GM19372 (cell line): ENCODE measurements at regions not wholly inside any gene's neighbourhood (a gene's known extent, or its start where the extent isn't known, plus 50 kb on each side); places are given as distances from the start of the nearest gene placed in this dataset.

Experiments
- ATAC-seq: cut with Tn5 transposase; IDR thresholded peaks from one replicate; pipeline ENCODE4 v1.9.1; 2021; ENCODE audit warnings: mild to moderate bottlenecking, low read depth, moderate library complexity; ENCODE audit not compliant: unreplicated experiment

DNA sequence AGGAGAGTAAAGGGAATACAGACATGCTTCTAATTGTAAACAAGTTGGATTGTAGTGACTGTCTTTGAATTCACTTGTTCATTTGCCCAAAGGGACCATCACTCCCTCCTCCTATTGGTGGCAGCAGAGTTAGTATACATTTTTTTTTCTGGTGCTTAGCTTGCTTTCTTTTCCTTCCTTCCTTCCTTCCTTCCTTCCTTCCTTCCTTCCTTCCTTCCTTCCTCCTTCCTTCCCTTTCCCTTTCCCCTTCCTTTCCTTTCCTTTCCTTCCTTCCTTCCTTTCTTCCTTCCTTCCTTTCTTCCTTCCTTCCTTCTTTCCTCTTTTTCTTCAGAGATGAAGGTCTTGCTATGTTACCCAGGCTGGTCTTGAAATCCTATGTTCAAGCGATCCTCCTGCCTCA lies 94.8 kb upstream of the ATP6AP2 start:
- no peak for ATAC-seq

- no peak for ATAC-seq
Observed at GRCh38 chrX:40485102-40485826, 95.5 kb upstream of the ATP6AP2 start.

- ATAC-seq = no peak
Observed at GRCh38 chrX:40484408-40485091, 96.2 kb upstream of the ATP6AP2 start.

- ATAC-seq = no peak
Observed at GRCh38 chrX:40483502-40483901, 97.3 kb upstream of the ATP6AP2 start.

GRCh38 chrX:40479777-40480318 lies 100.9 kb upstream of the ATP6AP2 start:
- no peak for ATAC-seq

- ATAC-seq = no peak
Observed at GRCh38 chrX:40478474-40479065, 102.2 kb upstream of the ATP6AP2 start.

DNA sequence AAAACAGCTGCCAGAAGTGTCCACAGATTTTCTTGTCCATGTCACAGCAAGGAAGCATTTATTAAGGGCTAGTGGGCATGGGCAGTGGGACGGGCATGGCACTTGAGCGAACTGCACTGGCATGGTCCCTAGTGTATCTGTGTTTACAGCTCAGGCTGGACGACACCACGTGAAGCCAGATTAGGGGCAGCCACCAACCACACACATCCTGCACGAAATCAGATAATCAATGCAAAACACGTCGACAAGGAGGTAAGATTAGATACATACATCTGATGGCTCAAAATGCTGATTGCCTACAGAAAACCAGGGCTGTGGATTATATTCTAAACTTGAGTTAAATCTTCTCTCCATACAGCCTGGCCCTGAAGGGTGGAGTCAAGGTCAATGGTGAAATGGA lies 103.8 kb upstream of the ATP6AP2 start:
- no peak for ATAC-seq

GRCh38 chrX:40474645-40475044 lies 106.1 kb upstream of the ATP6AP2 start:
- no peak for ATAC-seq

GRCh38 chrX:40474205-40474626 lies 106.6 kb upstream of the ATP6AP2 start:
- no peak for ATAC-seq

GRCh38 chrX:40473460-40474204 lies 107.1 kb upstream of the ATP6AP2 start:
- no peak for ATAC-seq

DNA sequence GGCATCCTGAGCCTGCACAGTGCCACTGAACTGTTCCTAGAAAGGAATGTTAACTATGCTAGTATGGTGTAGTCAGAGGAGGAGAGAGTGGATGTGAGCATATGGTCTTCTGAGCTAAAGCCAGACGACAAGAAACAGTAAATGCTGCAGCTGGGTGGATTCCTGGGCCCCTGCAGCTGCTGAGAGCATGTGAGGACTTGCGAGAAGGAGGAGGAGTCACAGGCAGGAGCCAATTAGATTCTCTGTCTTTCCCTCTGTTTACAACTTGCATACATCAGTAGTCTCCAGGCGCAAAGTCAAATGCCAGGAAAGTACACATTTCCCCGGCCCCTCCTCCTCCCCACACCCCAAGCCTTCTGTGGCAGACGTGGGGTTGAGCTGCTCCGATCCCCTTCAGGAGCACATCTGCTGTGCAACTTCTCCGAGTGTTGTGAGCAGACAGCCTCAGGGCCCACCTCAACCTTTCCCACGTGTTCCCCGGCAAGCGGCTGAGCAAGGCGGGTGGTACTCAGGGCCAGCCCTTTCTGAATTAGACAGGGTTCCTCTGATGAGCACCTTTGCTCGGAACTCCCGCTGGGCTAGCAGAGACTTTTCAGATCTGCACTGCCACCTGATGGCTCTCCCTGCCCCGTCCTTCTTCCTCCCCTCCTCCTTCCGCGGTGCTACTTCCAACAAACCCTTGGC lies 108.7 kb upstream of the ATP6AP2 start:
- ATAC-seq = no peak

- ATAC-seq = no peak
Observed at GRCh38 chrX:40470830-40471429, 109.8 kb upstream of the ATP6AP2 start.

- ATAC-seq = no peak
Observed at GRCh38 chrX:40469316-40469715, 111.5 kb upstream of the ATP6AP2 start.

- no peak for ATAC-seq
Observed at GRCh38 chrX:40468033-40468846, 112.5 kb upstream of the ATP6AP2 start.

DNA sequence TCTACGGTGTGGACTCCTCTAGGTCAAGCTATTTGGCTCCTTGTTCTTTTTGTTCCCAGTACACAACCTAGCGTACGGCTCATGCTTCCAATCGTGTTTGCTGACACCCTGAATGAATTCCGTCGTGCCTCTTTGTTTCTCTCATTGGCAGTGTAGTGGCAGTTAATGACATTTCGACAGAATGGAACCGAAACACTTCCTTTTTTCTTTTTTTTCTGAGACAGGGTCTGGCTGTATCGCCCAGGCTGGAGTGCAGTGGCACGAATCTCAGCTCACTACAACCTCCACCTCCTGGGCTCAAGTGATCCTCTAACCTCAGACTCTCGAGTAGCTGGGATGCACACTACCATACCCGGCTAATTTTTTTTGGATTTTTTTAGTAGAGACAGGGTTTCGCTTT lies 113.3 kb upstream of the ATP6AP2 start:
- no peak for ATAC-seq

GRCh38 chrX:40465735-40466551 lies 114.8 kb upstream of the ATP6AP2 start:
- ATAC-seq = no peak

GRCh38 chrX:40462795-40463194 lies 118.0 kb upstream of the ATP6AP2 start:
- no peak for ATAC-seq

DNA sequence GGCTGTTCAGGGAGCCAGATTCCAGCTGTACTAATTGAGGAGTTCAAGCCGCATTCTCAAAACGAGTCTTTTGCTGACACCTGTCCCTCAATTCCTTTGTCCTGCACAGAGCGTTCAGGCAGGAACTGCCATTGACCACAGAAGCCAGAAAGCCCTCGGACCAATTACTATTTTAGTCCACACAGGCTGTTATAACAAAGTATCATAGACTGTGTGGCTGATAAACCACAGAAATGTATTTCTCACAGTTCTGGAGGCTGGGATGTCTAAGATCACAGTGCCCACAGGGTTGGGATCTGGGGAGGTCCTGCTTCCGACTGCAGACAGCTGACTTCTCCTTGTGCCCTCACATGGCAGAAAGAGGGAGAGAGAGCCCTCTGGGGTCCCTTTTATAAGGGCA lies 119.8 kb upstream of the ATP6AP2 start:
- no peak for ATAC-seq
